Upper lobe of left lung (tissue), 6 donors: ENCODE measurements at regions not wholly inside any gene's neighbourhood (a gene's known extent, or its start where the extent isn't known, plus 50 kb on each side); places are given as distances from the start of the nearest gene placed in this dataset.
A peak's percentile ranks its signal among the peaks of the same experiment; 100 is the strongest.

Source experiments
- ATAC-seq, 2 donors: fragments of 200-7000 bp; cut with Tn5 transposase; one replicate each; pipeline ENCODE4 v1.9.1; 2022; ENCODE audit warnings: mild to moderate bottlenecking in 2 of 2, moderate library complexity in 2 of 2; ENCODE audit not compliant: low FRiP score in 2 of 2
- DNase-seq, 2 donors: peaks; one replicate each; pipeline ENCODE4 v3.0.0-alpha.2; 2019 to 2020
- H3K27ac ChIP-seq, 4 donors: fragments of 200-600 bp; sonication (generic); one replicate each; pipeline ENCODE4 v1.5.1; 2016 to 2019
- H3K27me3 ChIP-seq, 4 donors: fragments of 200-600 bp; sonication (generic); one replicate each; pipeline ENCODE4 v1.5.1; 2017 to 2019
- H3K36me3 ChIP-seq, 4 donors: fragments of 200-600 bp; sonication (generic); one replicate each; pipeline ENCODE4 v1.5.1; 2016 to 2019
- H3K4me1 ChIP-seq, 4 donors: fragments of 200-600 bp; sonication (generic); one replicate each; pipeline ENCODE4 v1.5.1; 2018 to 2019
- H3K4me3 ChIP-seq, 4 donors: fragments of 200-600 bp; sonication (generic); one replicate each; pipeline ENCODE4 v1.5.1; 2017 to 2019; ENCODE audit warnings: mild to moderate bottlenecking in 2 of 4, moderate library complexity in 1 of 4
- H3K9me3 ChIP-seq, 4 donors: fragments of 200-600 bp; sonication (generic); one replicate each; pipeline ENCODE4 v1.5.1; 2018 to 2019
- EP300 ChIP-seq, 4 donors: sonication (generic); formaldehyde crosslinking; IDR thresholded peaks; one replicate each; pipeline ENCODE4 v1.5.1; 2017; ENCODE audit warnings: antibody characterized with exemption in 4 of 4, control low read depth in 2 of 4
- POLR2A ChIP-seq, 4 donors: fragments of 450-650 bp; IDR thresholded peaks; one replicate each; pipeline ENCODE4 v1.5.1; 2016 to 2017; ENCODE audit warnings: antibody characterized with exemption in 4 of 4, mild to moderate bottlenecking in 2 of 4
- POLR2AphosphoS5 ChIP-seq, 2 donors: sonication (generic); formaldehyde crosslinking; IDR thresholded peaks; one replicate each; pipeline ENCODE4 v1.5.1; 2017; ENCODE audit warnings: antibody characterized with exemption in 2 of 2
- WGBS, 2 donors: methylation state at CpG; one replicate each; pipeline ENCODE4 v1.1.5; 2017 to 2018; 5-methylcytosine and 5-hydroxymethylcytosine counted together
- TF ChIP-seq, protein P1 (sequence below), 6 experiments: fragments of 450-650 bp in 4 of 6; fragments of 200-600 bp in 2 of 6; sonication (generic) in 2 of 6; IDR thresholded peaks; one replicate each; pipeline ENCODE4 v1.5.1; 2016 to 2019; ENCODE audit warnings: antibody characterized with exemption in 6 of 6
- donor health status: DM: no; HTN: no; CAD: no; lungs with moderate emphysema.
- donor health status: DM: no; HTN: yes; CAD: no; lungs with severe emphysema.

DNA sequence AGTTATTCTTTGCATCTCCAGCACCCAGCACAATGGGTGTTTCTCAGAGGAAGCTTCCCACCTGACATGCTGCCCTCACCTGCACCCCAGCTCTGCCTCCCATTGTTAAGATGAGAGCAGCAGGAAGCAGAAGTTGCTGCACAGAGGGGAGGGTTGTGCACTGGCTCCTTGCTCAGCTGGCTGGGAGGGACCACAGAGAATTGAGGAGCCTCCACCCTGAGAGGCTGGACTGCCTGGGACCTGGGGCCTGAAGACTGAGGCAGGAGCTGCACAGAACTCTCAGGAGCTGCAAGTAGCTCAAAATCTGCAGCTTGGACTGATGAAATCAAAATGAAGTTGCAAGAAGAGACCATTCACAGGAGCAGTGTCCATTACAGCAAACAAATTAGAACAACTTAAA, 222.3 kb upstream of the LINGO1 start:
- H3K9me3 ChIP-seq: peaks cover 0 to 1% (median 0%) of the 10 kb centered on the region in 4 donors
- DNase-seq (no peak), ATAC-seq (no peak)
- no peaks in the 10 kb centered on the region for H3K36me3 ChIP-seq
- TF ChIP-seq POLR2A (IDR thresholded peaks at IDR 0.05) (no peak), POLR2AphosphoS5 (IDR thresholded peaks at IDR 0.05) (no peak), EP300 (IDR thresholded peaks at IDR 0.05) (no peak)
- TF ChIP-seq, protein P1, sequence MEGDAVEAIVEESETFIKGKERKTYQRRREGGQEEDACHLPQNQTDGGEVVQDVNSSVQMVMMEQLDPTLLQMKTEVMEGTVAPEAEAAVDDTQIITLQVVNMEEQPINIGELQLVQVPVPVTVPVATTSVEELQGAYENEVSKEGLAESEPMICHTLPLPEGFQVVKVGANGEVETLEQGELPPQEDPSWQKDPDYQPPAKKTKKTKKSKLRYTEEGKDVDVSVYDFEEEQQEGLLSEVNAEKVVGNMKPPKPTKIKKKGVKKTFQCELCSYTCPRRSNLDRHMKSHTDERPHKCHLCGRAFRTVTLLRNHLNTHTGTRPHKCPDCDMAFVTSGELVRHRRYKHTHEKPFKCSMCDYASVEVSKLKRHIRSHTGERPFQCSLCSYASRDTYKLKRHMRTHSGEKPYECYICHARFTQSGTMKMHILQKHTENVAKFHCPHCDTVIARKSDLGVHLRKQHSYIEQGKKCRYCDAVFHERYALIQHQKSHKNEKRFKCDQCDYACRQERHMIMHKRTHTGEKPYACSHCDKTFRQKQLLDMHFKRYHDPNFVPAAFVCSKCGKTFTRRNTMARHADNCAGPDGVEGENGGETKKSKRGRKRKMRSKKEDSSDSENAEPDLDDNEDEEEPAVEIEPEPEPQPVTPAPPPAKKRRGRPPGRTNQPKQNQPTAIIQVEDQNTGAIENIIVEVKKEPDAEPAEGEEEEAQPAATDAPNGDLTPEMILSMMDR (IDR thresholded peaks at IDR 0.05): no peak
- no peaks in the 10 kb centered on the region for H3K27me3 ChIP-seq
- H3K27ac ChIP-seq: no peak overlapping the region
- no peak overlapping the region for H3K4me3 ChIP-seq
- H3K4me1 ChIP-seq: no peaks in the 10 kb centered on the region

DNA sequence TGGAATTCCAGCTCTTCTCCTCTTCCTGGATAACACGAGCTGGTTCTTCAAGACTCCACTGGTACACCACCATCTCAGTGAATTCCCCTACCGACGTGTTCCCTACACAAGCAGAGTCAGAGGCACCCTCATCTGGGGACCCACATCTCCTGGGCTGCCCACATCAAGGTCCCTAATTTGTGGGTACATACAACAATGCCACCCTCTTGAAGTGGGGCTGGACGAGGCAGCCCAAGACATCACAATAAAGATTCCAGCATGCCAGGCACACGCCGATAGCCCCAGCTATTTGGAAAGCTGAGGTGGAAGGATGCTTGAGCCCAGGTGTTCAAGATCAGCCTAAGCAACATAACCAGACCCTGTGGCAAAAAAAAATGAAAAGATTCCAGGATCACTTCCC, 221.2 kb upstream of the LINGO1 start:
- 83 to 86% methylated on average over 6 of the region's 6 CpGs for WGBS, 2 donors
- no peak overlapping the region for H3K27ac ChIP-seq
- H3K36me3 ChIP-seq: no peaks in the 10 kb centered on the region
- no peaks in the 10 kb centered on the region for H3K27me3 ChIP-seq
- DNase-seq (no peak), ATAC-seq (no peak)
- no peaks in the 10 kb centered on the region for H3K4me1 ChIP-seq
- TF ChIP-seq POLR2A (IDR thresholded peaks at IDR 0.05) (no peak), POLR2AphosphoS5 (IDR thresholded peaks at IDR 0.05) (no peak), EP300 (IDR thresholded peaks at IDR 0.05) (no peak)
- TF ChIP-seq, protein P1 (IDR thresholded peaks at IDR 0.05): no peak
- peaks cover 0 to 5% (median 0%) of the 10 kb centered on the region in 4 donors for H3K9me3 ChIP-seq
- H3K4me3 ChIP-seq: no peak overlapping the region

DNA sequence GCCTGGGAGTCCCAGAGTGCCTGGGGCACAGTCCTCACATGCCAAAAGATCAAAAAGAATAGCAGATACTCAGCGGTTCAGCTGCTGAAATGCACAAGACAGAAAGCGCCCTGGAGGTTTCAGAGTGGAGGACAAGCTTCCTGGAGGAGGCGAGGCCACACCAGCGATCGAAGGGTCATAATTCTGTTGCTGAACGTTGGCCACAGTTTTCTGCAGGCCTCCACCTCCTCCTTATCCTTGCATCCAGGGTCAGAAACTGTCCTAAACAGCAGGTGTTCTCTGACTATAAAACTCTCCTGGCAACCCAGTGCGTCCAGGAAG, 220.3 kb upstream of the LINGO1 start:
- ATAC-seq (no peak), DNase-seq (no peak)

DNA sequence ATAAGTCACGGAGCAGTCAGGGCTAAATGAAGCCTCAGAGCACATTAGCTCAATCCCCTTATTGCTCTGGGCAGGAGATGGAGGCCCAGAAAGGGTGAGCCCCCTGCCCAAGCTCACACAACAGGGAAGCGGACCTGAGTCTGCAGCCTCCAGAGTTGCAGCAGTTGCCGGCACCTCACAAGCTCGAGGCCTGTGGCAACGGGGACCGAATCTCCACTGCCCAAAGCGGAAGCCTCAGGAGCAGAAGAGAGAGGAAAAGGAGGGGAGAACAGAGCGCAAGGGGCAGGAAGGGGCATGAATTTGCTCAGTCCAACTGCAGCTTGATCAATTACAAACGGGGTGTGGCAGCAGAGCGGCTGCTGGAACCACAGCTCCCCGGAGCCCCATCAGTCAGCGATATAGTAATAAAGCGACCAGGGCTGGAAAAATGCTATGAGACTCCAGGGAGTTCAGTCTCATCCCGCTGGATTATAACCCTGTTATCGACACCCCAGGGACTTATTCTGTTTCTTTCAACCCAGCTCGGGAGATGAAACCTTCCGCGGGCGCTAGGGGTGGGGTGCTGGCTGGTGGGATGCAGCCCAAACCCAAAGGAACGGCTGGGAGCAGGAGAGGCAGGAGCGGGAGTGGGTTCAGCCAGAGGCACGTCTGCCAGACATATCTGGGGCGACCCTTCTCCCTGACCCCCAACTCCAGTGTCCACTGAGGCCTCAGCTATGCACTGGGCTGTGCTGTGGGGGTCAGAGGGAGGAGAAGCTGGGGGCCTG, 219.7 kb upstream of the LINGO1 start:
- Histone ChIP-seq H3K4me1 (no peaks in the 10 kb centered on the region), H3K36me3 (no peaks in the 10 kb centered on the region), H3K27ac (no peak overlapping the region), H3K27me3 (no peaks in the 10 kb centered on the region), H3K9me3 (peaks cover 0 to 5% (median 0%) of the 10 kb centered on the region in 4 donors), H3K4me3 (no peak overlapping the region)
- ATAC-seq (no peak), DNase-seq (peak in 1 of 2 donors; percentile 40)
- no peak for TF ChIP-seq EP300 (IDR thresholded peaks at IDR 0.05)
- no peak for TF ChIP-seq POLR2AphosphoS5 (IDR thresholded peaks at IDR 0.05)
- no peak for TF ChIP-seq POLR2A (IDR thresholded peaks at IDR 0.05)
- TF ChIP-seq, protein P1 (IDR thresholded peaks at IDR 0.05): no peak
- WGBS, 2 donors: 60 to 65% methylated on average over 23 of the region's 23 CpGs

More for the DNA sequence above, 220.3 kb upstream of the LINGO1 start:
- TF ChIP-seq, protein P1 (IDR thresholded peaks at IDR 0.05): no peak
- no peak for TF ChIP-seq EP300 (IDR thresholded peaks at IDR 0.05)
- no peak for TF ChIP-seq POLR2A (IDR thresholded peaks at IDR 0.05)
- no peak for TF ChIP-seq POLR2AphosphoS5 (IDR thresholded peaks at IDR 0.05)
- Histone ChIP-seq H3K9me3 (peaks cover 0 to 5% (median 0%) of the 10 kb centered on the region in 4 donors), H3K27me3 (no peaks in the 10 kb centered on the region), H3K27ac (no peak overlapping the region), H3K4me1 (no peaks in the 10 kb centered on the region), H3K36me3 (no peaks in the 10 kb centered on the region), H3K4me3 (no peak overlapping the region)
- WGBS, 2 donors: 70 to 76% methylated on average over 6 to 7 of the region's 7 CpGs

DNA sequence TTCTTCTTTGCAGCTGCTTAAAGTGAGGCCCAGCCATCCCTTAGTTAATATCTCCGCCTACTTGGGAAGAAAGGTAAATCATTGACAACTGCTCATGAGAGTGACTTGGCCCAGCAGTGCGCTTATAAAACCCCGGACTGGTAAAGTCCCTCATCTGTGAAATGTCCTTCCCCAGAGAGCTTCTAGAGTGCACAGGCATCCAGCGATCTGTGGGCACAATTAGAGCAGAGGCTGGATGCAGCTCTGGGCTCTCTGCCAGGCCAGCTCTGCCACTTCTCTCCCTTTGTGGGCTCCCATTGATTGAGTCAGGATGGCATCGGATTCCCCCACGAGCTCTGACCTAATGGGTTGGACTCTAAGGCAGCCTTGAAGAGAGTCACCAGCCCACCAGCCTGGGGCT, 219.0 kb upstream of the LINGO1 start:
- H3K27me3 ChIP-seq: no peaks in the 10 kb centered on the region
- WGBS, 2 donors: 60 to 93% methylated on average over 3 to 6 of the region's 6 CpGs
- TF ChIP-seq POLR2AphosphoS5 (IDR thresholded peaks at IDR 0.05) (no peak), POLR2A (IDR thresholded peaks at IDR 0.05) (no peak)
- TF ChIP-seq, protein P1 (IDR thresholded peaks at IDR 0.05): no peak
- H3K36me3 ChIP-seq: no peaks in the 10 kb centered on the region
- no peaks in the 10 kb centered on the region for H3K4me1 ChIP-seq
- H3K27ac ChIP-seq: no peak overlapping the region
- no peak for DNase-seq
- ATAC-seq: no peak
- H3K4me3 ChIP-seq: no peak overlapping the region
- H3K9me3 ChIP-seq: peaks cover 0 to 5% (median 0%) of the 10 kb centered on the region in 4 donors
